Nephron (organoid): ENCODE measurements at regions not wholly inside any gene's neighbourhood (a gene's known extent, or its start where the extent isn't known, plus 50 kb on each side); places are given as distances from the start of the nearest gene placed in this dataset.

ENCODE experiments used
- H3K27ac Mint-ChIP-seq, 3 experiments: 2 replicates each; pipeline ENCODE4 v1.8.0; 2020; ENCODE audit warnings: mixed read lengths in 3 of 3, mild to moderate bottlenecking in 2 of 3, moderate library complexity in 1 of 3
- H3K27me3 Mint-ChIP-seq: 2 replicates; pipeline ENCODE4 v1.8.0; 2021; ENCODE audit warnings: low read depth, mild to moderate bottlenecking, moderate library complexity, mixed read lengths
- H3K36me3 Mint-ChIP-seq: 2 replicates; pipeline ENCODE4 v1.8.0; 2020; ENCODE audit warnings: low read depth, mixed read lengths
- H3K4me1 Mint-ChIP-seq: 2 replicates; pipeline ENCODE4 v1.8.0; 2020; ENCODE audit warnings: mixed read lengths
- H3K4me3 Mint-ChIP-seq, 3 experiments: 2 replicates each; pipeline ENCODE4 v1.8.0; 2020; ENCODE audit warnings: mild to moderate bottlenecking in 3 of 3, mixed read lengths in 3 of 3, moderate library complexity in 2 of 3
- H3K9me3 Mint-ChIP-seq: 2 replicates; pipeline ENCODE4 v1.8.0; 2020; ENCODE audit warnings: mixed read lengths
- CTCF ChIP-seq, 3 experiments: fragments of 200-600 bp; sonication (generic); IDR thresholded peaks; one replicate each; pipeline ENCODE4 v1.5.0; 2021; ENCODE audit warnings: antibody characterized with exemption in 3 of 3; ENCODE audit not compliant: unreplicated experiment in 3 of 3

- H3K4me3 Mint-ChIP-seq, result no peak overlapping the region
- no peaks in the 10 kb centered on the region for H3K4me1 Mint-ChIP-seq
- no peak for TF ChIP-seq CTCF (IDR thresholded peaks at IDR 0.05; ENCODE audit: unreplicated experiment in 3 of 3)
- H3K27me3 Mint-ChIP-seq, result no peaks in the 10 kb centered on the region
- peak overlapping the region; percentile 5 to 86 (median 67) for H3K27ac Mint-ChIP-seq
- H3K9me3 Mint-ChIP-seq, result peaks cover 6% of the 10 kb centered on the region
- H3K36me3 Mint-ChIP-seq, result no peaks in the 10 kb centered on the region
These were observed 211.2 kb upstream of the LRIG3 start for GRCh38 chr12:59131462-59131861.

GRCh38 chr12:59122784-59123183 lies 202.5 kb upstream of the LRIG3 start:
- Mint-ChIP-seq H3K36me3 (no peaks in the 10 kb centered on the region), H3K27ac (peak overlapping the region in 1 of 3 experiments; percentile 12), H3K9me3 (peaks cover 13% of the 10 kb centered on the region), H3K4me3 (no peak overlapping the region), H3K4me1 (peaks cover 8% of the 10 kb centered on the region), H3K27me3 (no peaks in the 10 kb centered on the region)
- no peak for TF ChIP-seq CTCF (IDR thresholded peaks at IDR 0.05; ENCODE audit: unreplicated experiment in 3 of 3)

- Mint-ChIP-seq H3K9me3 (peaks cover 11% of the 10 kb centered on the region), H3K36me3 (no peaks in the 10 kb centered on the region), H3K27me3 (no peaks in the 10 kb centered on the region), H3K27ac (no peak overlapping the region), H3K4me1 (peaks cover 8% of the 10 kb centered on the region), H3K4me3 (no peak overlapping the region)
- TF ChIP-seq CTCF (IDR thresholded peaks at IDR 0.05; ENCODE audit: unreplicated experiment in 3 of 3), result no peak
These were observed 201.1 kb upstream of the LRIG3 start for GRCh38 chr12:59121451-59121850.

GRCh38 chr12:59119676-59120075 lies 199.4 kb upstream of the LRIG3 start:
- Mint-ChIP-seq H3K4me1 (peaks cover 14% of the 10 kb centered on the region), H3K27ac (peak overlapping the region in 1 of 3 experiments; percentile 6), H3K36me3 (no peaks in the 10 kb centered on the region), H3K27me3 (no peaks in the 10 kb centered on the region), H3K9me3 (peaks cover 4% of the 10 kb centered on the region), H3K4me3 (no peak overlapping the region)
- TF ChIP-seq CTCF (IDR thresholded peaks at IDR 0.05; ENCODE audit: unreplicated experiment in 3 of 3), result no peak

GRCh38 chr12:59118356-59118755 lies 198.1 kb upstream of the LRIG3 start:
- no peak for TF ChIP-seq CTCF (IDR thresholded peaks at IDR 0.05; ENCODE audit: unreplicated experiment in 3 of 3)
- Mint-ChIP-seq H3K27me3 (no peaks in the 10 kb centered on the region), H3K4me3 (no peak overlapping the region), H3K9me3 (no peaks in the 10 kb centered on the region), H3K4me1 (peaks cover 22% of the 10 kb centered on the region), H3K36me3 (no peaks in the 10 kb centered on the region), H3K27ac (no peak overlapping the region)

GRCh38 chr12:59115995-59116394 lies 195.7 kb upstream of the LRIG3 start:
- no peaks in the 10 kb centered on the region for H3K27me3 Mint-ChIP-seq
- no peak overlapping the region for H3K4me3 Mint-ChIP-seq
- TF ChIP-seq CTCF (IDR thresholded peaks at IDR 0.05; ENCODE audit: unreplicated experiment in 3 of 3), result no peak
- H3K9me3 Mint-ChIP-seq, result no peaks in the 10 kb centered on the region
- H3K27ac Mint-ChIP-seq, result peak overlapping the region; percentile 8 to 74 (median 51)
- H3K36me3 Mint-ChIP-seq, result no peaks in the 10 kb centered on the region
- peaks cover 29% of the 10 kb centered on the region for H3K4me1 Mint-ChIP-seq
